ENCODE measurements at regions not wholly inside any gene's neighbourhood (a gene's known extent, or its start where the extent isn't known, plus 50 kb on each side); places are given as distances from the start of the nearest gene placed in this dataset.

DNA sequence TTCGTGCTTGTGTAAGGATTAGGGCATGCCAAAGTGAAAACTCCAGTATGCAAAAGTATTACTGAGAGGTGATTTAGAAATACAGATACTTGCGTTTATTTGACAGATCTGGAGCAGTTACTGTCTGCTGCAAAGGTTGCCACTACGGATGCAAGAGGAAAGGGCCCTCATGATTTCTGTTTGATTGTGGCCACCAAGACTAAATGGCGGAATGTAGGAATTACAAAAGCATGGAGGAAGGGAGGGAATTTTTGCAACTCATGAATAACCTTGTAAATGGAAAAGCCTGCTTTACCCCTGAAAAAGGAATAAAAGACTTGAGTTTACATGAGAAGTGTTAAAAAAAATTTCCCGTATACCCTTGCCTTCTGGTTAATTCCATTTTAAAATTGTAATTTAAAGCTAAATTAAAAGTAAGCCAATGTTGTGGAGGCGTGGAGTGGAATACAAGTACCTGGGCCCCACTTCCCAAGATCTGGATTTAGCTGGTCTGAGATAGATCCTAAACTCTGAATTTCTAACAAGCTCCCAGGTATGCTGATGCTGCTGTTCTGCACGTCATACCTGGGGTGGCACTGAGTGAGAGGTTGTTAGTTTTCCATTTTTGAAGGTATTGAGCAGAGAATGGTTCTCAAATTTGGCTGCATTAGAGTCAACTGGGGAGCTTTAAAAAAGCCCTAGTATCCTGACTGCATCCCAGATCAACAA lies 56.6 kb upstream of the NKX2-2 start:
- TF ChIP-seq POLR2A (IDR thresholded peaks at IDR 0.05) = no peak
- TF ChIP-seq, protein P1, sequence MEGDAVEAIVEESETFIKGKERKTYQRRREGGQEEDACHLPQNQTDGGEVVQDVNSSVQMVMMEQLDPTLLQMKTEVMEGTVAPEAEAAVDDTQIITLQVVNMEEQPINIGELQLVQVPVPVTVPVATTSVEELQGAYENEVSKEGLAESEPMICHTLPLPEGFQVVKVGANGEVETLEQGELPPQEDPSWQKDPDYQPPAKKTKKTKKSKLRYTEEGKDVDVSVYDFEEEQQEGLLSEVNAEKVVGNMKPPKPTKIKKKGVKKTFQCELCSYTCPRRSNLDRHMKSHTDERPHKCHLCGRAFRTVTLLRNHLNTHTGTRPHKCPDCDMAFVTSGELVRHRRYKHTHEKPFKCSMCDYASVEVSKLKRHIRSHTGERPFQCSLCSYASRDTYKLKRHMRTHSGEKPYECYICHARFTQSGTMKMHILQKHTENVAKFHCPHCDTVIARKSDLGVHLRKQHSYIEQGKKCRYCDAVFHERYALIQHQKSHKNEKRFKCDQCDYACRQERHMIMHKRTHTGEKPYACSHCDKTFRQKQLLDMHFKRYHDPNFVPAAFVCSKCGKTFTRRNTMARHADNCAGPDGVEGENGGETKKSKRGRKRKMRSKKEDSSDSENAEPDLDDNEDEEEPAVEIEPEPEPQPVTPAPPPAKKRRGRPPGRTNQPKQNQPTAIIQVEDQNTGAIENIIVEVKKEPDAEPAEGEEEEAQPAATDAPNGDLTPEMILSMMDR (IDR thresholded peaks at IDR 0.05) = no peak

Measured in Peyer's patch (tissue), 4 donors.